Natural killer cell (primary cell): ENCODE measurements at regions not wholly inside any gene's neighbourhood (a gene's known extent, or its start where the extent isn't known, plus 50 kb on each side); places are given as distances from the start of the nearest gene placed in this dataset.

ENCODE experiments used
- ATAC-seq, 3 donors: fragments of 150-1000 bp in 2 of 3; fragments of 200-7000 bp in 1 of 3; cut with Tn5 transposase; 1 replicate in 1 of 3; 2 replicates in 2 of 3; pipeline ENCODE4 v1.10.0; 2021; ENCODE audit warnings: mild to moderate bottlenecking in 2 of 3, moderate library complexity in 2 of 3
- DNase-seq, 2 donors: peaks; one replicate each; pipeline versions ENCODE4 v3.0.0 to v3.0.0-alpha.2; 2013 to 2021; ENCODE audit warnings: mixed read lengths in 1 of 2
- H3K27ac ChIP-seq: one replicate; pipeline ENCODE4 v1.5.1; 2013; ENCODE audit warnings: mild to moderate bottlenecking, low read length
- H3K27me3 ChIP-seq: one replicate; pipeline ENCODE4 v1.6.1; 2013; ENCODE audit warnings: low read length; ENCODE audit not compliant: control insufficient read depth, insufficient read depth
- H3K36me3 ChIP-seq: one replicate; pipeline ENCODE4 v1.6.1; 2013; ENCODE audit warnings: low read length; ENCODE audit not compliant: control insufficient read depth, insufficient read depth
- H3K4me1 ChIP-seq: one replicate; pipeline ENCODE4 v1.6.1; 2013; ENCODE audit warnings: low read length; ENCODE audit not compliant: control insufficient read depth, insufficient read depth
- H3K4me3 ChIP-seq: one replicate; pipeline ENCODE4 v1.5.1; 2013; ENCODE audit warnings: low read length
- H3K9me3 ChIP-seq: one replicate; pipeline ENCODE4 v1.6.1; 2013; ENCODE audit warnings: low read length; ENCODE audit not compliant: control insufficient read depth, insufficient read depth
- H3K27ac Mint-ChIP-seq, 2 donors: one replicate each; pipeline ENCODE4 v1.8.0; 2022; ENCODE audit warnings: mild to moderate bottlenecking in 2 of 2, mixed read lengths in 2 of 2, moderate library complexity in 1 of 2
- H3K27me3 Mint-ChIP-seq, 2 donors: one replicate each; pipeline ENCODE4 v1.8.0; 2022; ENCODE audit warnings: low read depth in 2 of 2, mixed read lengths in 2 of 2
- H3K36me3 Mint-ChIP-seq: one replicate; pipeline ENCODE4 v1.8.0; 2022; ENCODE audit warnings: mixed read lengths
- H3K4me1 Mint-ChIP-seq, 2 donors: one replicate each; pipeline ENCODE4 v1.8.0; 2022; ENCODE audit warnings: mixed read lengths in 2 of 2
- H3K4me3 Mint-ChIP-seq: one replicate; pipeline ENCODE4 v1.8.0; 2022; ENCODE audit warnings: mild to moderate bottlenecking, moderate library complexity, mixed read lengths
- H3K9me3 Mint-ChIP-seq, 2 donors: one replicate each; pipeline ENCODE4 v1.8.0; 2022; ENCODE audit warnings: mixed read lengths in 2 of 2
- WGBS: methylation state at CpG from one replicate; pipeline ENCODE4 v1.1.7; 2013; ENCODE audit warnings: missing lambda C conversion rate; ENCODE audit not compliant: insufficient coverage; 5-methylcytosine and 5-hydroxymethylcytosine counted together
- intact Hi-C: fragments of 100-400 bp; cut with micrococcal nuclease; formaldehyde crosslinking; loops from one replicate; pipeline ENCODE4 v1.14.2; 2022
- TF ChIP-seq, protein P1 (sequence below): fragments of 200-600 bp; IDR thresholded peaks from one replicate; pipeline ENCODE4 v1.8.0; 2022; ENCODE audit warnings: antibody characterized with exemption

DNA sequence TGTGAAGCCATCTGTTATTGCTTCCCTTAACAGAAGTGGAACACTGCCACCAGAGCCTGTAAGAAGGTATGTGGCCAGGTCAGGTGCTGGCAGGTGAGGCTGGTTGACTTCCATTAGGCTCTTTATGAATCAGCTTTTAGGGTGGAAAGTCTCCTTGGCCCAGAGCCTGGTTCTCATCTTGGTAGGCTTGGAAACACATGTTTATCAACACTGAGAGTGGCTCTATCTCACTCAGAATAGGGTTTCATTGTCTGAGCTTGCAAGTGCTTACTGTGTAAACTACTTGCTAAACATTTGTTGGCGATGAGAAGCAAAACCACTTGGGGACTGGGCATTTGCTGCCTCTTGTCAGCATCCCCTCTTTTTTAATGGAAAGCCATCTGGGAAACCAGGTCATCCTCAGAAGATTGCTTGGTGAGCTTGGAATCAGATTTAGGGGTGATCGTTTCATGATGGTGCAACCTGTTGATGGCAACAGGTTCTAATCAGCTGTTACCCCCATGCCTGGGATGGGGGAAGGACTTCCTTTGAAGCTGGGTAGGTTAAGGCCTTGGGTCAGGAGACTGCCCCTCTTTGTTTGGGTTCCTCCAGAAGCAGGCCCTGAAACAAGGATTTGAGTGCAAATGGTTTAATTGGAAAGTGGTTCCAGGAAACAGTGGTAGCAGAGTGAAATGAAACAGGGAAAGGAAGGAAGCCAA, 75.0 kb upstream of the AMPD3 start:
- Mint-ChIP-seq H3K4me1 (no peaks in the 10 kb centered on the region), H3K36me3 (no peaks in the 10 kb centered on the region), H3K4me3 (no peak overlapping the region), H3K27ac (no peak overlapping the region), H3K9me3 (no peaks in the 10 kb centered on the region), H3K27me3 (peaks cover 8 to 22% of the 10 kb centered on the region in 2 donors)
- intact Hi-C loops: no loop called here
- Histone ChIP-seq H3K27ac (no peak overlapping the region), H3K4me1 (no peaks in the 10 kb centered on the region), H3K9me3 (no peaks in the 10 kb centered on the region), H3K36me3 (no peaks in the 10 kb centered on the region), H3K4me3 (no peak overlapping the region), H3K27me3 (peaks cover 4% of the 10 kb centered on the region)
- DNase-seq: no peak
- WGBS: 88% methylated on average over 2 of the region's 2 CpGs
- ATAC-seq: no peak
- TF ChIP-seq, protein P1, sequence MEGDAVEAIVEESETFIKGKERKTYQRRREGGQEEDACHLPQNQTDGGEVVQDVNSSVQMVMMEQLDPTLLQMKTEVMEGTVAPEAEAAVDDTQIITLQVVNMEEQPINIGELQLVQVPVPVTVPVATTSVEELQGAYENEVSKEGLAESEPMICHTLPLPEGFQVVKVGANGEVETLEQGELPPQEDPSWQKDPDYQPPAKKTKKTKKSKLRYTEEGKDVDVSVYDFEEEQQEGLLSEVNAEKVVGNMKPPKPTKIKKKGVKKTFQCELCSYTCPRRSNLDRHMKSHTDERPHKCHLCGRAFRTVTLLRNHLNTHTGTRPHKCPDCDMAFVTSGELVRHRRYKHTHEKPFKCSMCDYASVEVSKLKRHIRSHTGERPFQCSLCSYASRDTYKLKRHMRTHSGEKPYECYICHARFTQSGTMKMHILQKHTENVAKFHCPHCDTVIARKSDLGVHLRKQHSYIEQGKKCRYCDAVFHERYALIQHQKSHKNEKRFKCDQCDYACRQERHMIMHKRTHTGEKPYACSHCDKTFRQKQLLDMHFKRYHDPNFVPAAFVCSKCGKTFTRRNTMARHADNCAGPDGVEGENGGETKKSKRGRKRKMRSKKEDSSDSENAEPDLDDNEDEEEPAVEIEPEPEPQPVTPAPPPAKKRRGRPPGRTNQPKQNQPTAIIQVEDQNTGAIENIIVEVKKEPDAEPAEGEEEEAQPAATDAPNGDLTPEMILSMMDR: no peak

DNA sequence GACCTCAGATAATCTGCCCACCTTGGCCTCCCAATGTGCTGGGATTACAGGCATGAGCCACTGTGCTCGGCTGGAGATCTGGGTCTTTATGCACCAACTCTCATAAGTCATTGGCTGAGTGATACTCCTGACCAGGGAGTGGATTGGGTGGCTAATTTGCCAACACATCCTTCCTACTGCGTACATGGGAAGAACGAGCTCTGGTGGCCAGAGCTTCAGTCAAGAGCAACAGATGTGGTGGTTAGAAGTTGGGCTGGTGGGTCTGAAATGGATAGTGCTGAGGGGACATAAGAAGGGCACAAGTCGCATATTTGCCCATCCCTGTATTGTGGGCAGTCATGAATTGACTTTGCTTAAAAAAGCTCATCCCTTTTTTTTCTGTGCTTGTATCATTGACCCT, 74.1 kb upstream of the AMPD3 start:
- Mint-ChIP-seq H3K36me3 (no peaks in the 10 kb centered on the region), H3K9me3 (no peaks in the 10 kb centered on the region), H3K4me1 (no peaks in the 10 kb centered on the region), H3K27me3 (peaks cover 8 to 24% of the 10 kb centered on the region in 2 donors), H3K27ac (no peak overlapping the region), H3K4me3 (no peak overlapping the region)
- no peaks in the 10 kb centered on the region for H3K4me1 ChIP-seq
- intact Hi-C loops: no loop called here
- WGBS: 85% methylated on average over 4 of the region's 4 CpGs
- DNase-seq (no peak), ATAC-seq (no peak)
- peaks cover 4% of the 10 kb centered on the region for H3K27me3 ChIP-seq
- no peak overlapping the region for H3K4me3 ChIP-seq
- TF ChIP-seq, protein P1: no peak
- H3K27ac ChIP-seq: no peak overlapping the region
- H3K9me3 ChIP-seq: no peaks in the 10 kb centered on the region
- H3K36me3 ChIP-seq: no peaks in the 10 kb centered on the region

DNA sequence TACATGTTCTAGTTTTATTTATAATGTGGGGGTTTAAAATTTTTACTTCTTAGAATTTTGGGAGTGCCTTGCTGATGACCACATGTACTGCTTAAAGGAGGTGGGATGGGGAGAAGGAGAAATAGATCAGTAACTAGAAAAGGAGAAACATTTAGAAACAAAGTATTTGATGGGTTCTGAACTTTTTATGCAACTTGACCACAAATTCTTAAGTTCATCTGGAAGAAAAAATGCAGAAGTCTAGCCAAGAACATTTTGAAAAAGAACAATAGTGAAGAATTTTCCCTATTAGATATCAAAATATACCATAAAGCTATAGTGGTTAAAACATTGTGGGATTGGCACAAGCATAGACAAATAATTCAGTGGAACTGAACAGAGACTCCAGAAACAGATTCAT, 73.3 kb upstream of the AMPD3 start:
- H3K4me1 Mint-ChIP-seq: no peaks in the 10 kb centered on the region
- no peaks in the 10 kb centered on the region for H3K36me3 ChIP-seq
- no peaks in the 10 kb centered on the region for H3K4me1 ChIP-seq
- TF ChIP-seq, protein P1: no peak
- no peak for ATAC-seq
- intact Hi-C loops: no loop called here
- H3K27ac ChIP-seq: no peak overlapping the region
- no peaks in the 10 kb centered on the region for H3K9me3 ChIP-seq
- peaks cover 8 to 31% of the 10 kb centered on the region in 2 donors for H3K27me3 Mint-ChIP-seq
- no peaks in the 10 kb centered on the region for H3K36me3 Mint-ChIP-seq
- peaks cover 4% of the 10 kb centered on the region for H3K27me3 ChIP-seq
- no peaks in the 10 kb centered on the region for H3K9me3 Mint-ChIP-seq
- no peak overlapping the region for H3K27ac Mint-ChIP-seq
- H3K4me3 Mint-ChIP-seq: no peak overlapping the region
- H3K4me3 ChIP-seq: no peak overlapping the region
- no peak for DNase-seq

DNA sequence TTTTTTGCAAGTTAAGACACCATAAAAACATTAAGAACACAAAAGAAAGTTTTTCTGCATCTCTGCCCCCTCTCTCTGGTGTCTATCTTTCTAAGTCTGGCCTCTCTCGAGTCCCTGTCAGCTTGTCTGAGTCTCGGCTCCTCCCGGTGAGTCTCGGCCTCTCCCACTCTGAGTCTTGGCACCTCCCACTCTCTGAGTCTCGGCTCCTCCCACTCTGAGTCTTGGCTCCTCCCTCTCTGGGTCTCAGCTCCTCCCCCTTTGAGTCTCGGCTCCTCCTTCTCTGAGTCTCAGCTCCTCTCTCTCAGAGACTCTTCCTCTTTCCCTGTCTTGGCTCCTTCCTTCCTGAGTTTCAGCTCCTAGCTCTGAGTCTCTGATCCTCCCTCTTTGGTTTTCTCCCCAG, 72.5 kb upstream of the AMPD3 start:
- Histone ChIP-seq H3K36me3 (no peaks in the 10 kb centered on the region), H3K27ac (no peak overlapping the region), H3K4me3 (no peak overlapping the region), H3K27me3 (peaks cover 4% of the 10 kb centered on the region), H3K9me3 (no peaks in the 10 kb centered on the region), H3K4me1 (no peaks in the 10 kb centered on the region)
- intact Hi-C loops: no loop called here
- 79% methylated on average over 6 of the region's 6 CpGs for WGBS
- H3K4me1 Mint-ChIP-seq: no peaks in the 10 kb centered on the region
- TF ChIP-seq, protein P1: no peak
- no peak overlapping the region for H3K27ac Mint-ChIP-seq
- ATAC-seq: peak in 2 of 3 donors; percentile 44 to 57
- no peaks in the 10 kb centered on the region for H3K9me3 Mint-ChIP-seq
- H3K36me3 Mint-ChIP-seq: no peaks in the 10 kb centered on the region
- DNase-seq: peak in 1 of 2 donors; percentile 22
- no peak overlapping the region for H3K4me3 Mint-ChIP-seq
- H3K27me3 Mint-ChIP-seq: peaks cover 11 to 38% of the 10 kb centered on the region in 2 donors
